NCI-H748 (cell line): ENCODE measurements at regions not wholly inside any gene's neighbourhood (a gene's known extent, or its start where the extent isn't known, plus 50 kb on each side); places are given as distances from the start of the nearest gene placed in this dataset.
A peak's percentile ranks its signal among the peaks of the same experiment; 100 is the strongest.
"Not testable (repeated sequence)": the region's sequence is repeated elsewhere in the genome, so short reads cannot be mapped to it uniquely, and the experiment has no call there.

Experiments used
- DNase-seq: peaks from one replicate; lab custom pipeline; 2025; ENCODE audit not compliant: unreplicated experiment; lab: John Stamatoyannopoulos, UW

- peak; percentile 59 for DNase-seq
These were observed 166.8 kb upstream of the CARMIL1 start for GRCh38 chr6:25112322-25112773.

DNA sequence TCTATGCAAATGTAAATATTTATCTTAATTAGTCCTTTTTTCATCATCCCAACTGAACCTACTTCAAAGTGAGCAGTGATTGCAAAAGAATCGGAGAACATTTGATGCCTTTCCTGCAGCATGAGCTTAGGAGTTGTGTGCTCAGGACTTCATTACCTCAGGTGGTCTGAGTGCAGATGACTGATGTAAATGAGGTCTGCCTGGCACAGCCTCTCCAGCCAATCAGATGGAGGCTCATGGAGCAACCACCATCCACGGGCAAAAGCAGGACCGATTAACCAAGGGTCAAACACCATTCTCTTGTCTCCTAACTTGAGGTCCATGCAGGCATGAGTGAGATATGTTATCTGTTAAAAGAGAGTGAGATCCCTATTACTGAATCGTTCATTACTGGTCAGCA, 165.7 kb upstream of the CARMIL1 start:
- no peak for DNase-seq

DNA sequence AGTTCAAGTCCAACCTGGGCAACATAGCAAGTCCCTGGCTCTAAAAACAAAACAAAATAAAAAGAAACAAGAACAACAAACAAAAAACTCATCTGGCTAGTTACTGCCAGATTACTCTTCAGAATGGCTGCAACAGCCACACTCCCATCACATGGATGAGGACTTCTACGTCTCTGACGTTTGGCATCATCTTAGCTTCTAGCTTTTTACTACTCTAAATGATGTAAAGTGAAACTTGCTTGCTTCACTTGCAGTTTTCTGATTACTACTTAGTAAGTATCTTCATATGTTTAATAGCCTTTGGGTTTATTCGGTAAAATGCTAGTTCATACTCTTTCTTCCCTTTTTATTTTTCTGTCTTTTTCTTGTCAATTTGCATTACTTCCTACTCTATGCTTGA, 161.1 kb upstream of the CARMIL1 start:
- DNase-seq: no peak

- DNase-seq: no peak
These were observed 158.0 kb upstream of the CARMIL1 start for GRCh38 chr6:25121186-25121585.

GRCh38 chr6:25122001-25122400, 157.2 kb upstream of the CARMIL1 start:
- DNase-seq: peak; percentile 77

DNA sequence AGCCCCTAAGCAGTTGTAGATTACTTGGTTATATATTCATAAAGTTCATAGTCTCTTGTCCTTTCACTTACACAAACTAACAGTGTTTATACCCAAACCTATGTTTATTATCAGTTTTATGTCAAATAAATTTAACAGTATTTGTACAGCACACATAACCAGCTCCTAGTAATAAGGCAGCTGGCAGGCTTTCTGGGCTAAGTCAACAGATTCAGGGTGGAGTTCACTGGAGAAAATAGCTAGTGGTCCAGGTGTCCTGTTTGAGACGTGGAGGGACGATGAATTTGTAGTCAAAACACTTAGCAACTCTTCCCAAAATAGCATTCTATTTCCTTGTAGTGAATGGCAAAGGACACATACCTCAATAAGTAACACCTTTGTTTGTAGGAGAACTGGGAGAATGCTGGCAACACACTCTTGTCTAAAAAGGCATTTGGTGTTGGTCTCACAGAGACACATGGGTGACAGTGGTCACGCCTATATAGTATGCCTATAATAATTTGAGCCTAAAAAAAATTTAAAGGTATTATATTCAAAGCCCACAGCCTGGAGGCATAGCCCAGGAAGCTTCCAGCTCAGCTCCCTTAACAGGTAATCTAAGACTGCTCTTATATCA, 156.4 kb upstream of the CARMIL1 start:
- peak; percentile 96 for DNase-seq

DNA sequence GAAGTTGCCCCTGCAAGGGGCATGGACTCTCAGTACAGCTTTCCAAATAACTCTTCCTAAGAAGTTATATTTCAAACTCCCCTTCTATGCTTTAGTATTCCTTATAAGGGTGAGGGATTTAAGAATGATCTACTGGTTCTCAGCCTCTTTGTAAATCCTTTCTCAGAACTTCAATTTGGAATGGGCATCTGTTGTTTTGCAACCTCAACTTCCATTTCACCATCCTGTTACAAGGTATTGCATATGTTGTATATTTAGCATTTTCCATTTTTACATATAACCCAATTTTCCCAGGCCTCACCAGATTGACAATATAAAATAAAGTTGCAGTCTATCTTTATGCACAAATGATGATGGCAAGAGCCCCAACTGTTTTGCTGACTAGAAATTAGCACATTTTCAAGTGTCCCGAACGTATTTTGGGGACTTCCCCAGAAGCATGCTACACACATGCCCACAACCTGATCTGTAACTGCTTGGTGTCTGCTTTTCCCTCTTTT, 154.9 kb upstream of the CARMIL1 start:
- no peak for DNase-seq

- DNase-seq: no peak
These were observed 153.4 kb upstream of the CARMIL1 start for GRCh38 chr6:25125736-25126135.

DNA sequence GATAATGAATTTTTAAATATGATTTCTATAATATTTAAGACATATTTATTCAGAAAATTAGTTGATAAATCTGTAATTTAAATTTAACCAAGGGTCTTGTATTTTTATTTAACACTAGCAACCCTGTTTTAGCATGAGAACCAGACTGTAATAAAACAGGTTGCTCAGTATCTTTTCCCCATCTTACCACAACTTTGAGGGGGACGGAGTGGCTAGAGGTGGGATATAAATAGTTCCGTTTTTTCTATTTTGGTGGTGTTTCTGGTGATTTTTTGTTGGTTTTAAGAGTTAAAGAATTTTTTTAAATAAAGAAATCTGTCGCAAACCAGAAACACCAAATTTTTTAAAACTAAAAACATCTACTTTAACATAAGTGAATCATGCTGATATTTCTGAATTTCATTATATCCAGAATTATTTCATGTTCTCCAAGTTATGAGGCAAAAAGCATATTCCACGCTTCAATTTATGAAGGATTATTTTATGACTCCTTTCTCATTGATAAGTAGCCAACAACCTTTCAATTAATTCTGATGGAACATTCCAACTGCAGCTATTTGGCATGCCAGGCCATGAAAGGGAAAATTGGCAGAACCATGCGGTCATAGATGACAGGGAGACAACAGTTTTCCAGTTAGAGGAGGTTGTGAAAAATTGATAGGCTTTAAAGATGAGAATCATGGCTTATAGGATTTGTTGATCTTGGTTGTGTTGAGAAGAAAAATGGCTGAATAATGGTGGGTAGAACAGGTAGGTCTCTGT, 151.9 kb upstream of the CARMIL1 start:
- no peak for DNase-seq

DNA sequence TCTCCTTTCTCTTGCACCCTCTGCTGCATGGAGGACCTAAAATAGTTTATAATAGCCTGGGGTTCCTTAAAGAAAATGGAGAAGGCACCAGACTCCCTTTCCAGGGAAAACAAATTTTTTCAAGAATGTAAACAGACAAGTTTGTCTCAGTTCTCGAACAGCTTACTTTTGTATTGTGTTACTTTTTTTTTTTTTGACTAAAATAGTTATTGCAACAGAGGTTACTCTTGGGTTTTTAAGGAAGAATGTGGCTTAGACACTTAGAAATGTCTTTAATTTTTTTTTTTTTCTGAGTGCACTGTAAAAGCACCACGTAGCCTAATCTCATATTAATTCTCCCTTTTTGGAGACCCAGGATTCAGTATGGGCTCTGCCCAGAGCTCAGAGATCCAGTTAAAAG, 148.7 kb upstream of the CARMIL1 start:
- no peak for DNase-seq

GRCh38 chr6:25132934-25133333, 146.2 kb upstream of the CARMIL1 start:
- DNase-seq: no peak

GRCh38 chr6:25133568-25133967, 145.6 kb upstream of the CARMIL1 start:
- no peak for DNase-seq

- DNase-seq: no peak
These were observed 142.3 kb upstream of the CARMIL1 start for GRCh38 chr6:25136854-25137253.

GRCh38 chr6:25137480-25137879, 141.7 kb upstream of the CARMIL1 start:
- DNase-seq: no peak

GRCh38 chr6:25137916-25138232, 141.3 kb upstream of the CARMIL1 start:
- DNase-seq: no peak

DNA sequence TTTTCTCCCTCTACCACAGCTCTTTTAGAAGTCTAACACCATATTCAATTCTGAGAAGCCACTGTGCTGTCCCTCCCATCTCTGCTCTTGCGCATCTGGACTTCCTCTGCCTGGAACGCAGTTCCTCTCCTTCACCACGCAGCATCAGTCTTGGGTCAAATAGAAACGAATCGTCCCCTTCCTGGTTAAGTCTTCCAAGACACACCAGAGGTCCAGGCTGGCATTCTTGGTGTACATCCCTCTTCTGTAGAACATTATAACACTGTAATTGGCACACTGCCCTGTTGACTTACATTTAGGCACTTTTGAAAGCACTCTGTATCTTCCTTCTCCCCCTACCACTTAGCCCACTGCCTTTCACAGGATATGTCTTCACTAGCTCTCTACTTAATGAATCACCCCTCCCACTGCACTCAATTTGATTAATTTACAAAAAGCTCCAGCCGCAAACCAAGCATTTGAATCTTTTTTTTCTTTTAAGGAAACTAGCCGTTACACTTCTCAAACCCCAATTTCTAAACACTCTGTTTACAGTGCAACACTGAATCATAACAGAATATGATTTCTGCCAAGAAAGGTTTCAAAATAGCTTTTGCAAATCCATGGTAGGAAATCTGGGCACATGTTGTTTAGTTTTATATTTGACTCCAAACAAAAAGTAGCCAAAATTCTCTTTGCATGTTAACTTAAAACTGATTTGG, 140.8 kb upstream of the CARMIL1 start:
- peak; percentile 43 for DNase-seq

GRCh38 chr6:25138934-25139415, 140.2 kb upstream of the CARMIL1 start:
- no peak for DNase-seq

DNA sequence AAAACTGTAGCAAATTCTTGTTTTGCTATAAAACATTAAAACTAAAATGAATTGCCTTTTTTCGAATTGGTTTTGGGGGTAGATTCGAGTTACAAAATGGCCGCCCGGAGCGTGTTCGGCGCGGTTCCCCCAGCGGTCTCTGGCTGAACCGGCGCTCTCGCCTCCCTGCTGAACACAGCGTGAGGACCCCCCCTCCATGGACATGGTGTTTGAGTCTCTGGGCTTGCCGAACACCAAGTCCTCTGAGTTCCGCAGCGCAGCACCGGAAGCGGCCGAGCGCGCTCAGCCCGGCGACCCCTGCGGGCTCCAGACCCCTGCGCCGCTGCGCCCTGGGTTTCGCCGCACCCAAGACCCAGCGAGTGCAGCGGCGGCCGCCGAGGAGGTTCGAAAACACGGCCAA, 139.6 kb upstream of the CARMIL1 start:
- DNase-seq: not testable (repeated sequence)

GRCh38 chr6:25142506-25142905, 136.7 kb upstream of the CARMIL1 start:
- no peak for DNase-seq

- DNase-seq: no peak
These were observed 134.3 kb upstream of the CARMIL1 start for GRCh38 chr6:25144919-25145318.

GRCh38 chr6:25147223-25147622, 132.0 kb upstream of the CARMIL1 start:
- no peak for DNase-seq

- DNase-seq: no peak
These were observed 129.1 kb upstream of the CARMIL1 start for GRCh38 chr6:25150031-25150430.
